CD4-positive, alpha-beta T cell treated with Interleukin-4 for 1 hour (primary cell): ENCODE measurements at regions not wholly inside any gene's neighbourhood (a gene's known extent, or its start where the extent isn't known, plus 50 kb on each side); places are given as distances from the start of the nearest gene placed in this dataset.
"Not testable (repeated sequence)": the region's sequence is repeated elsewhere in the genome, so short reads cannot be mapped to it uniquely, and the experiment has no call there.

Experiments used
- DNase-seq, 2 donors: peaks; one replicate each; pipeline ENCODE4 v3.0.0-alpha.2; 2020 to 2022

- DNase-seq: no peak
Observed at GRCh38 chr11:92552942-92553341, 328.3 kb downstream of the FAT3 start.

GRCh38 chr11:92554688-92555087 lies 330.1 kb downstream of the FAT3 start:
- DNase-seq: no peak

- no peak for DNase-seq
Observed at GRCh38 chr11:92556431-92556830, 331.8 kb downstream of the FAT3 start.

- no peak for DNase-seq
Observed at GRCh38 chr11:92557879-92558278, 333.3 kb downstream of the FAT3 start.

- no peak for DNase-seq
Observed at GRCh38 chr11:92558323-92558722, 333.7 kb downstream of the FAT3 start.

- DNase-seq: no peak
Observed at GRCh38 chr11:92569726-92570125, 345.1 kb downstream of the FAT3 start.

- no peak for DNase-seq
Observed at GRCh38 chr11:92572559-92572958, 347.9 kb downstream of the FAT3 start.

- DNase-seq: no peak
Observed at GRCh38 chr11:92576315-92576714, 351.7 kb downstream of the FAT3 start.

- no peak for DNase-seq
Observed at GRCh38 chr11:92580908-92581307, 356.3 kb downstream of the FAT3 start.

GRCh38 chr11:92588393-92588792 lies 363.8 kb downstream of the FAT3 start:
- no peak for DNase-seq

- no peak for DNase-seq
Observed at GRCh38 chr11:92589512-92589911, 364.9 kb downstream of the FAT3 start.

- DNase-seq: no peak
Observed at GRCh38 chr11:92591521-92591920, 366.9 kb downstream of the FAT3 start.

- no peak for DNase-seq
Observed at GRCh38 chr11:92594251-92594650, 369.6 kb downstream of the FAT3 start.

- DNase-seq: no peak
Observed at GRCh38 chr11:92595052-92595451, 370.4 kb downstream of the FAT3 start.

GRCh38 chr11:92596596-92597317 lies 372.1 kb downstream of the FAT3 start:
- DNase-seq: no peak

- DNase-seq: no peak
Observed at GRCh38 chr11:92601048-92601447, 368.4 kb upstream of the MTNR1B start.

- no peak for DNase-seq
Observed at GRCh38 chr11:92605667-92606066, 363.8 kb upstream of the MTNR1B start.

GRCh38 chr11:92607969-92608722 lies 361.3 kb upstream of the MTNR1B start:
- no peak for DNase-seq

GRCh38 chr11:92611157-92611556 lies 358.3 kb upstream of the MTNR1B start:
- no peak for DNase-seq

- DNase-seq: not testable (repeated sequence)
Observed at GRCh38 chr11:92618020-92618419, 351.4 kb upstream of the MTNR1B start.

GRCh38 chr11:92623055-92623454 lies 346.4 kb upstream of the MTNR1B start:
- DNase-seq: no peak

- no peak for DNase-seq
Observed at GRCh38 chr11:92625894-92626293, 343.6 kb upstream of the MTNR1B start.

- no peak for DNase-seq
Observed at GRCh38 chr11:92626624-92627023, 342.8 kb upstream of the MTNR1B start.

- DNase-seq: no peak
Observed at GRCh38 chr11:92627615-92628256, 341.7 kb upstream of the MTNR1B start.
